ENCODE measurements at regions not wholly inside any gene's neighbourhood (a gene's known extent, or its start where the extent isn't known, plus 50 kb on each side); places are given as distances from the start of the nearest gene placed in this dataset.

DNA sequence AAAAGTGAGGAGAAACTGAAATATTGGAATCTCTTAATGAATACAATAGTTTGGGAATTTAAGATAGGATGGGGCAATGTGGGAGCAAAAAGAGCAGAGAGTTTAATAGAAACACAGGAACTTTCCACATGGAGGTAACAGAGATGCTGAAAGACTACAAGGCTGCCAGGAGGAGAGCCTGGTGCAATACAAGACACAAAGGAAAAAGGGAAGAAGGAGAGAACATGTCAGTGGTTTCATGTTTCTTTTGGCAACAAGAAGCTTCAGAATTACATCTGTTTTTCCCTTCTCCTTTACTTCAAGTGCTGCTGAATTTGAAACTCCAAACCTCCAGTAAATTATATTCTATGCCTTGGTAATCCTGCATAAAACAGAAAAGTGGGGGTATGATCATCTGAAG is 474.3 kb downstream of the FAT4 start:
- TF ChIP-seq EZH2phosphoT487 (IDR thresholded peaks at IDR 0.05; ENCODE audit: borderline replicate concordance, low read length): no peak
- TF ChIP-seq, protein P1, sequence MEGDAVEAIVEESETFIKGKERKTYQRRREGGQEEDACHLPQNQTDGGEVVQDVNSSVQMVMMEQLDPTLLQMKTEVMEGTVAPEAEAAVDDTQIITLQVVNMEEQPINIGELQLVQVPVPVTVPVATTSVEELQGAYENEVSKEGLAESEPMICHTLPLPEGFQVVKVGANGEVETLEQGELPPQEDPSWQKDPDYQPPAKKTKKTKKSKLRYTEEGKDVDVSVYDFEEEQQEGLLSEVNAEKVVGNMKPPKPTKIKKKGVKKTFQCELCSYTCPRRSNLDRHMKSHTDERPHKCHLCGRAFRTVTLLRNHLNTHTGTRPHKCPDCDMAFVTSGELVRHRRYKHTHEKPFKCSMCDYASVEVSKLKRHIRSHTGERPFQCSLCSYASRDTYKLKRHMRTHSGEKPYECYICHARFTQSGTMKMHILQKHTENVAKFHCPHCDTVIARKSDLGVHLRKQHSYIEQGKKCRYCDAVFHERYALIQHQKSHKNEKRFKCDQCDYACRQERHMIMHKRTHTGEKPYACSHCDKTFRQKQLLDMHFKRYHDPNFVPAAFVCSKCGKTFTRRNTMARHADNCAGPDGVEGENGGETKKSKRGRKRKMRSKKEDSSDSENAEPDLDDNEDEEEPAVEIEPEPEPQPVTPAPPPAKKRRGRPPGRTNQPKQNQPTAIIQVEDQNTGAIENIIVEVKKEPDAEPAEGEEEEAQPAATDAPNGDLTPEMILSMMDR (IDR thresholded peaks at IDR 0.05; ENCODE audit: low read depth, low read length, poor library complexity, severe bottlenecking): no peak
